KOPT-K1 (cell line): ENCODE measurements at regions not wholly inside any gene's neighbourhood (a gene's known extent, or its start where the extent isn't known, plus 50 kb on each side); places are given as distances from the start of the nearest gene placed in this dataset.
"Not testable (repeated sequence)": the region's sequence is repeated elsewhere in the genome, so short reads cannot be mapped to it uniquely, and the experiment has no call there.

Experiments used
- H3K27ac ChIP-seq: fragments of 200-600 bp; sonication (generic); 2 replicates; pipeline ENCODE4 v1.5.1; 2016; ENCODE audit warnings: antibody characterized with exemption, mild to moderate bottlenecking, low read depth, low read length; ENCODE audit not compliant: poor library complexity, severe bottlenecking
- H3K36me3 ChIP-seq: fragments of 200-600 bp; sonication (generic); 2 replicates; pipeline ENCODE4 v1.5.1; 2017; ENCODE audit warnings: antibody characterized with exemption, mild to moderate bottlenecking, low read length, moderate library complexity; ENCODE audit not compliant: insufficient read depth
- H3K9me3 ChIP-seq: fragments of 200-600 bp; sonication (generic); 2 replicates; pipeline ENCODE4 v1.5.1; 2017; ENCODE audit warnings: antibody characterized with exemption, low read length, mild to moderate bottlenecking; ENCODE audit not compliant: insufficient read depth, poor library complexity, severe bottlenecking

DNA sequence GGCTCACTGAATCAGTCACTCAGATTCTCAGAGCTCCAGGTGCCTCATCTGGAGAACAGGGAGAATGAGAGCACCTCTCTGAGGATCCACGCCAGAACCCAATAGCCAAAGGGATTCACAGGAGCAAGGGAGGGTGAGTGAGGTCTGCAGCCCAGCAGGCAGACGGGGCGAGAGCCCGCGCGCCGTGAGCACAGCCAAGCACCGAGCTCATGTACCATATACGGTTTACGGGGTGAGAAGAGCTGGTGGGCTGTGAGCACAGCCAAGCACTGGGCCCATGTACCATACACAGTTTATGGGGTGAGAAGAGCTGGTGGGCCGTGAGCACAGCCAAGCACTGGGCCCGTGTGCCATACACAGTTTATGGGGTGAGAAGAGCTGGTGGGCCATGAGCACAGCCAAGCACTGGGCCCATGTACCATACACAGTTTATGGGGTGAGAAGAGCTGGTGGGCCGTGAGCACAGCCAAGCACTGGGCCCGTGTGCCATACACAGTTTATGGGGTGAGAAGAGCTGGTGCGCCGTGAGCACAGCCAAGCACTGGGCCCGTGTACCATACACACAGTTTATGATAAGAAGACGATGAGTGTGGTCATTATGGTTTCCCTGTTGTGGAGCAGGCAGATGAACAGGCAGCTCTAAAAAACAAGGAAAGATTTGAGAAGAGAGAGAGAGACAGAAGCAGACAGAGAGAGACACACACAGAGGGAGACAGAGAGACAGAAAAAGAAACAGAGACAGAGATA lies 125.7 kb upstream of the ANO1 start:
- H3K9me3 ChIP-seq: peaks cover 12% of the 10 kb centered on the region
- H3K36me3 ChIP-seq, H3K27ac ChIP-seq: not testable (repeated sequence)

DNA sequence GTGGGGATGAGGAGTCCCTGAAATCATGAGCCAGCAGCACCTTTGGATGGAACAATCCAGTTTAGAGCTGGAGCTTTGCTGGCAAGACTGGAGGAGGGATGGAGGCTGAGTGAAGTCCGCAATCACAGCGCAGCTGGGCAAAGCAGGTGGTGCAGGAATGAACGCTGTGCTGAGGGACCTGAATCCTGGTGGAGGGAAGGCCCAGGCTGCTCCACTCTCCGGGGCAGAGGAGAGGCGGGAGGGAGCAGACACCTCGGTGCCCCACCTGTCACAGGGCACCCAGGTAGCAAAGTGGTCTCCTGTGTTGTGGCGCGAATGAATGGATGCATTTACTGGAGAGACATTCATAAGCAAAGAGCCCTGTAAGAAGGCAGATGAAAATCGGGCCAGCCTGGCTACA lies 124.8 kb upstream of the ANO1 start:
- peaks cover 12% of the 10 kb centered on the region for H3K9me3 ChIP-seq
- no peak overlapping the region for H3K27ac ChIP-seq
- no peaks in the 10 kb centered on the region for H3K36me3 ChIP-seq

DNA sequence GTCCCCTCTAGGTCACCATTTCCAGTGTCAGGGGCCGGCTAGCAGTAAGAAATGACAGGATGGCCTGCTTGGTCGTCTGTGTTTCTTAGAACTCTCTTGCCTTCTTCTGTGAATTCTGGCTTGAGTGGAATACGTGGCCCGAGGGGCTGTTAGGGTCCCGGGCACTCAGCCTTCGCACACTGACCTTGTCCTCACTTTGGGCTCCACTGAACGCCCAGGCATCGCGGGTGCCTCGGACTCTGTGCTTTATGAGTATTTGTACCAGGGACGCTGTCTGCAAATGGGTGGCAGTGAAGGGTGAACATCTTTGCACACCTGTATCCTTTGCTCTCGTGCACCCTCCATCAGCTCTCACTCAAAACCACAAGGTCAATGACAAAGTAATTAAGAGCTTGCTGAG lies 123.4 kb upstream of the ANO1 start:
- peaks cover 12% of the 10 kb centered on the region for H3K9me3 ChIP-seq
- H3K36me3 ChIP-seq: no peaks in the 10 kb centered on the region
- H3K27ac ChIP-seq: no peak overlapping the region

DNA sequence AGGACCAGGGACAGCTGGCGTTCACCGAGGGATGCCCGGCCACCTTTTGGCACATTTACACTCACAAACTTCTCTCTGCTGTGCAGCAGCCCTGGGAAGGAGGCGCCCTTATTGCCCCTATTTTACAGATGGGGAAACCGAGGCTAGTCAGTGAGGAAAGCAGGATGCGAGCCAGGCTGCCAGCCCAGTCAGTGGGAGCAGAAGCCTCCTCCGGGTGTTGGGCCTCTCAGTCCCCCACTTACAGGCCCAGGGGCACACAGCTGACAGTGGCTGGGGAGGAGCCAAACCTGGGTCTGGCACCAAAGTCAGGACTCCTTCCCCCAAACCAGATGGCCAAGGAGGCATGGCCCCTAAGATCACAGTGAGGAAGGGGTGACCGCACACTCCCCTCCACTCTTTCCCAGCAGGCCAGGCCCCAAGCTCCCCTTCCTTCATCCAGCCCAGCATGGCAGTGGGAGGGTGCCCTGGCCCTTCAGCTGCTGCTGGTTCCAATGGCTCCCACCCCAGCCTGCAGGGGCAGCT lies 121.4 kb upstream of the ANO1 start:
- Histone ChIP-seq H3K36me3 (no peaks in the 10 kb centered on the region), H3K9me3 (no peaks in the 10 kb centered on the region), H3K27ac (no peak overlapping the region)

- H3K9me3 ChIP-seq: no peaks in the 10 kb centered on the region
- no peaks in the 10 kb centered on the region for H3K36me3 ChIP-seq
- no peak overlapping the region for H3K27ac ChIP-seq
Observed at GRCh38 chr11:69957849-69958248, 120.3 kb upstream of the ANO1 start.

DNA sequence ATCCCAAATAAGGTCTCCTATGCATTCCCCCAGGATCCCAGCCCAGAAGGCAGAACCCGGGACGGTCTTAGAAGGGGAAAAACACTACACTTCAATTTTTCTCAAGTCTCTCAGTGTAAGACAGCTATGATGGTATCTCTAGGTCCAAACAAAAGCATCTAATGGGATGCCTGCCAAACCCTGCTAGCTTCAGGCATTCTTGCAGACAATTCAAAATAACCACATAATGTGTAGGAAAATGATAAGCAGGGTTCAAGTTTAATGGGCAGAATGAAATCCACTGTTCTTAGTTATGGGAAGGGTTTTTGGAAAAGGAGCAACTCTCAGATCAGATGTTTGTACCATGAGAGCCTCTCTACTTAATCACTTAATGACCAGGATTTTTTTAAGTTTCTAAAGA lies 119.8 kb upstream of the ANO1 start:
- no peak overlapping the region for H3K27ac ChIP-seq
- H3K36me3 ChIP-seq: no peaks in the 10 kb centered on the region
- no peaks in the 10 kb centered on the region for H3K9me3 ChIP-seq

- Histone ChIP-seq H3K9me3 (no peaks in the 10 kb centered on the region), H3K36me3 (no peaks in the 10 kb centered on the region), H3K27ac (no peak overlapping the region)
Observed at GRCh38 chr11:69959461-69959860, 118.7 kb upstream of the ANO1 start.

GRCh38 chr11:69961738-69962137 lies 116.4 kb upstream of the ANO1 start:
- Histone ChIP-seq H3K36me3 (no peaks in the 10 kb centered on the region), H3K9me3 (no peaks in the 10 kb centered on the region), H3K27ac (no peak overlapping the region)

DNA sequence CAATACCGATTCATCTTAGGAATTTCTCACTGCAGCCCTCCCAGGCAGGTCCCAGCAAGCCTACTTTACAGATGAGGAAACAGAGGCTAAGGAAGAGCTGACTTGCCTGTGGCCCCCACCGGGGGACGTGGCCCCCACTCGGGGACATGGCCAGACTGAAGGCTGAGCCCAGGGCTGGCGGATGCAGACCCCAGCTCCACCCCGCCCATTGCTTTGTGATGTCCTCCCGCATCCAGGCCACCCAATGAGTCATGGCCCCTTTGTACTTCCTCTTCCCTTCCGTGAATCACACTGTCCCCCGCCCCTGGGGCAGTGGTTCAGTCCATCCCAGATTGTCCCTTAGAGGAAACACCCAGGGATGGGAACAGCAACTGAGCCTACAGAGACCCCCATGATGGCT lies 116.0 kb upstream of the ANO1 start:
- H3K27ac ChIP-seq: no peak overlapping the region
- no peaks in the 10 kb centered on the region for H3K9me3 ChIP-seq
- H3K36me3 ChIP-seq: no peaks in the 10 kb centered on the region

- Histone ChIP-seq H3K9me3 (no peaks in the 10 kb centered on the region), H3K27ac (no peak overlapping the region), H3K36me3 (no peaks in the 10 kb centered on the region)
Observed at GRCh38 chr11:69963533-69964246, 114.4 kb upstream of the ANO1 start.

DNA sequence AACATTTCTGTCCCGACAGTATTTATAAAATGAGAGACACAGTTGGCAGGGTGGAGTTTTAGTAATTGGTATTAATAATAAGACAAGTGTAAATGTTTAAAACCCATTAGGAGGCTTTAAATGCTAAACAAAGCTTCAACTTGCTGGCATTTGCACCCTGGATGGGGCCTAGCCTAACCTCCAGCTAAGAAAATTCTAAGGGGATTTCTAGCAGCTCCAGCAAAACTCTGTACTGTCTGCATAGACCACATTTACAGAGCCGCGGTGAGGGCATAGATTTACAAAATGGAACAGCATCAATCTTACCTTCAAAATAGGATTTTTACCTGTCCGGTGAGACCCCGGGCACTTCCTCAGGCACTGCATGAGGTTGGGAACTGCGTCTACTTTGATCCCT lies 113.9 kb upstream of the ANO1 start:
- no peak overlapping the region for H3K27ac ChIP-seq

GRCh38 chr11:69965821-69966582 lies 112.1 kb upstream of the ANO1 start:
- no peak overlapping the region for H3K27ac ChIP-seq
- H3K9me3 ChIP-seq: no peaks in the 10 kb centered on the region
- no peaks in the 10 kb centered on the region for H3K36me3 ChIP-seq

More for the DNA sequence above, 113.9 kb upstream of the ANO1 start:
- Histone ChIP-seq H3K36me3 (no peaks in the 10 kb centered on the region), H3K9me3 (no peaks in the 10 kb centered on the region)

- H3K9me3 ChIP-seq: no peaks in the 10 kb centered on the region
- H3K27ac ChIP-seq: no peak overlapping the region
- no peaks in the 10 kb centered on the region for H3K36me3 ChIP-seq
Observed at GRCh38 chr11:69966583-69966835, 111.6 kb upstream of the ANO1 start.

DNA sequence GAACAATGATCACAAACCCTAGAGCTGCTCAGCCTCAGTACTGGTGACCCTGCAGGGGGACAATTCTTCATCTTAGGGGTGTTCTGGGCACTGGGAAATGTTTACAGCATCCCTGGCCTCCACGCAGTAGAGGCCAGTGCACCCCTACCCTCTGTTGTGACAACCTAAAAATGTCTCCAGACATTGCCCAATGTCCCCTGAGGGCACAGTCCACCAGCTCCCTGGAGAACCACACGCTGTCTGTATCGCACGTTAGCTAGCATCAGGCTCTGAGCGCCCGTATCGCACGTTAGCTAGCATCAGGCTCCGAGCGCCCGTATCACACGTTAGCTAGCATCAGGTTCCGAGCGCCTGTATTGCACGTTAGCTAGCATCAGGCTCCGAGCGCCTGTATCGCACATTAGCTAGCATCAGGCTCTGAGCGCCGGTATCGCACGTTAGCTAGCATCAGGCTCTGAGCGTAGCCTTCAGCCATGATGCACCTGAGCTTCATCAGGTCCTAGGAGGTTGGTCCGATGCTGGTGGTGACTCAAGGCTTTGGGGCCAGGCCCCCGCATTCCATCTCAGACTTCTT lies 111.1 kb upstream of the ANO1 start:
- H3K9me3 ChIP-seq: no peaks in the 10 kb centered on the region
- no peaks in the 10 kb centered on the region for H3K36me3 ChIP-seq
- no peak overlapping the region for H3K27ac ChIP-seq

GRCh38 chr11:69967484-69967883 lies 110.6 kb upstream of the ANO1 start:
- H3K36me3 ChIP-seq: no peaks in the 10 kb centered on the region

More at GRCh38 chr11:69967484-69967883, 110.6 kb upstream of the ANO1 start:
- no peaks in the 10 kb centered on the region for H3K9me3 ChIP-seq
- no peak overlapping the region for H3K27ac ChIP-seq
